ENCODE measurements at regions not wholly inside any gene's neighbourhood (a gene's known extent, or its start where the extent isn't known, plus 50 kb on each side); places are given as distances from the start of the nearest gene placed in this dataset.

DNA sequence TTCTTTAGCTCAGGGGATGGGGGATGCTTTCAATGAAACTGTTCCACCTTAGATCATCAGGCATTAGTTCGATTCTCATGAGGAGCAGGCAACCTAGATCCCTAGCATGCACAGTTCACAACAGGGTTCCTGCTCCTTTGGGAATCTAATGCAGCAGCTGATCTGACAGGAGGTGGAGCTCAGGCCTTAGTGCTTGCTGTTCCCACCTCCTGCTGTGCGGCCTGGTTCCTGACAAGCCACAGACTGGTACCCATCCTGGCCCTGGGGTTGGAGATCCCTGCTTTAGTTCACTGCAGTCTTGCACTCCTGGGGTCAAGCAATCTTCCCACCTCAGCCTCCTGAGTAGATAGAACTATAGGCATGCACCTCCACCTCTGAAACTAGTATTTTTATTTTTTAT, 1369.8 kb upstream of the NUDT12 start:
- no peak overlapping the region for H3K4me2 ChIP-seq (ENCODE audit: low read length)
- intact Hi-C loops (cut with micrococcal nuclease; ENCODE audit: unreplicated experiment) = no loop called here
- H3K79me2 ChIP-seq (ENCODE audit: insufficient read depth, low read depth, low read length) = no peaks in the 10 kb centered on the region
- BruUV-seq (replicated peaks) = no TSS peak
- no peaks in the 10 kb centered on the region for H3K9me2 ChIP-seq (ENCODE audit: insufficient read depth, low read length)
- no peak overlapping the region for H3K27ac ChIP-seq (ENCODE audit: low read depth, low read length, poor library complexity, severe bottlenecking)
- H3K36me3 ChIP-seq (ENCODE audit: insufficient read depth, low read length) = no peaks in the 10 kb centered on the region
- DNase-seq (ENCODE audit: low spot score) = no peak
- H3K4me1 ChIP-seq (ENCODE audit: insufficient read depth, low read length, poor library complexity, severe bottlenecking) = no peaks in the 10 kb centered on the region
- CTCF ChIA-PET (ENCODE audit: unreplicated experiment) = no interaction called here
- no peak overlapping the region for H2AFZ ChIP-seq (ENCODE audit: low read length)
- POLR2A ChIA-PET = interaction anchor here (0.6 to 1.6 kb wide), 3 partner anchors 10 to 1159 kb away, joined by 3 to 4 read pairs (median 3); no protein-coding TSS in a partner anchor
- no peak overlapping the region for H3K4me3 ChIP-seq (ENCODE audit: low read depth, low read length, poor library complexity, severe bottlenecking)
- no peaks in the 10 kb centered on the region for H4K20me1 ChIP-seq (ENCODE audit: insufficient read depth, low read length)
- no peaks in the 10 kb centered on the region for H3K9me3 ChIP-seq (ENCODE audit: low read length)
- TF ChIP-seq CTCF (conservative IDR thresholded peaks at IDR 0.05; ENCODE audit: low read length) (no peak), EZH2phosphoT487 (IDR thresholded peaks at IDR 0.05; ENCODE audit: borderline replicate concordance, low read depth, low read length) (no peak)

- H2AFZ ChIP-seq (ENCODE audit: low read length) = no peak overlapping the region
- no TSS peak for BruUV-seq (replicated peaks)
- H4K20me1 ChIP-seq (ENCODE audit: insufficient read depth, low read length) = no peaks in the 10 kb centered on the region
- TF ChIP-seq CTCF (conservative IDR thresholded peaks at IDR 0.05; ENCODE audit: low read length) = no peak
- no peak overlapping the region for H3K4me3 ChIP-seq (ENCODE audit: low read depth, low read length, poor library complexity, severe bottlenecking)
- ChIA-PET CTCF (ENCODE audit: unreplicated experiment) (no interaction called here), POLR2A (no interaction called here)
- no peaks in the 10 kb centered on the region for H3K9me3 ChIP-seq (ENCODE audit: low read length)
- H3K4me1 ChIP-seq (ENCODE audit: insufficient read depth, low read length, poor library complexity, severe bottlenecking) = no peaks in the 10 kb centered on the region
- DNase-seq (ENCODE audit: low spot score) = no peak
- H3K27ac ChIP-seq (ENCODE audit: low read depth, low read length, poor library complexity, severe bottlenecking) = no peak overlapping the region
- no peak overlapping the region for H3K4me2 ChIP-seq (ENCODE audit: low read length)
- intact Hi-C loops (cut with micrococcal nuclease; ENCODE audit: unreplicated experiment) = no loop called here
- no peaks in the 10 kb centered on the region for H3K9me2 ChIP-seq (ENCODE audit: insufficient read depth, low read length)
- H3K36me3 ChIP-seq (ENCODE audit: insufficient read depth, low read length) = no peaks in the 10 kb centered on the region
- no peaks in the 10 kb centered on the region for H3K79me2 ChIP-seq (ENCODE audit: insufficient read depth, low read depth, low read length)
Observed at GRCh38 chr5:104928906-104929520, 1366.4 kb upstream of the NUDT12 start.

DNA sequence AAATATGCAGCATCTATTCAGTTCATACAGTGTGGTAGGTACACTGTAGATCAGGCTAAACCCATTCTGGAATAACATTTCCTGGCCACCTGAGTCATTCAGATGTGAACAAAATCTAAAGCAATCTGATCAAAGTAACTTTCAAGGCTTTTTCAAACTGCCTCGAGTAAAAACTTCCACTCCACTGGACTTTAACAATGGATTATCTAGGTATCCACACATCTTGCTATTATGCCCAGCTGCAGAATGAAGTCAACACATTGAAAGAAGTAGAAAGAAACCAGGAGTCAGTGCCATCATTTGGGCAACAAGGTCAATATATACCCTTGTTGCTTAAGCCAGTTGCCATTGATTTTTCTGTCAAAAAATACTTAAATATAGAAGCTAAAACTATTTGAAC, 1352.6 kb upstream of the NUDT12 start:
- ChIA-PET POLR2A (no interaction called here), CTCF (ENCODE audit: unreplicated experiment) (no interaction called here)
- Histone ChIP-seq H3K36me3 (ENCODE audit: insufficient read depth, low read length) (no peaks in the 10 kb centered on the region), H3K4me2 (ENCODE audit: low read length) (no peak overlapping the region), H4K20me1 (ENCODE audit: insufficient read depth, low read length) (no peaks in the 10 kb centered on the region), H3K9me3 (ENCODE audit: low read length) (no peaks in the 10 kb centered on the region), H2AFZ (ENCODE audit: low read length) (no peak overlapping the region), H3K27ac (ENCODE audit: low read depth, low read length, poor library complexity, severe bottlenecking) (no peak overlapping the region), H3K4me3 (ENCODE audit: low read depth, low read length, poor library complexity, severe bottlenecking) (no peak overlapping the region), H3K4me1 (ENCODE audit: insufficient read depth, low read length, poor library complexity, severe bottlenecking) (no peaks in the 10 kb centered on the region), H3K9me2 (ENCODE audit: insufficient read depth, low read length) (no peaks in the 10 kb centered on the region), H3K79me2 (ENCODE audit: insufficient read depth, low read depth, low read length) (no peaks in the 10 kb centered on the region)
- intact Hi-C loops (cut with micrococcal nuclease; ENCODE audit: unreplicated experiment) = no loop called here
- no peak for DNase-seq (ENCODE audit: low spot score)
- no TSS peak for BruUV-seq (replicated peaks)
- TF ChIP-seq EZH2phosphoT487 (IDR thresholded peaks at IDR 0.05; ENCODE audit: borderline replicate concordance, low read depth, low read length) (no peak), CTCF (conservative IDR thresholded peaks at IDR 0.05; ENCODE audit: low read length) (no peak)
